GM21529 (cell line): ENCODE measurements at regions not wholly inside any gene's neighbourhood (a gene's known extent, or its start where the extent isn't known, plus 50 kb on each side); places are given as distances from the start of the nearest gene placed in this dataset.
A peak's percentile ranks its signal among the peaks of the same experiment; 100 is the strongest.
"Not testable (repeated sequence)": the region's sequence is repeated elsewhere in the genome, so short reads cannot be mapped to it uniquely, and the experiment has no call there.

Experiments
- ATAC-seq: cut with Tn5 transposase; IDR thresholded peaks from one replicate; pipeline ENCODE4 v1.9.1; 2021; ENCODE audit not compliant: unreplicated experiment

GRCh38 chr2:186946896-186947467, 98.0 kb upstream of the ZSWIM2 start:
- no peak for ATAC-seq

- no peak for ATAC-seq
Measured at GRCh38 chr2:186941853-186942252, 92.9 kb upstream of the ZSWIM2 start.

GRCh38 chr2:186940463-186940862, 91.5 kb upstream of the ZSWIM2 start:
- no peak for ATAC-seq

GRCh38 chr2:186934420-186934819, 85.5 kb upstream of the ZSWIM2 start:
- ATAC-seq = no peak

- no peak for ATAC-seq
Measured at GRCh38 chr2:186927867-186928191, 78.9 kb upstream of the ZSWIM2 start.

- ATAC-seq = no peak
Measured at GRCh38 chr2:186927185-186927866, 78.4 kb upstream of the ZSWIM2 start.

- ATAC-seq = no peak
Measured at GRCh38 chr2:186925514-186925913, 76.5 kb upstream of the ZSWIM2 start.

GRCh38 chr2:186922316-186922715, 73.3 kb upstream of the ZSWIM2 start:
- ATAC-seq = not testable (repeated sequence)

- no peak for ATAC-seq
Measured at GRCh38 chr2:186919296-186919695, 70.3 kb upstream of the ZSWIM2 start.

- no peak for ATAC-seq
Measured at GRCh38 chr2:186918495-186918894, 69.5 kb upstream of the ZSWIM2 start.

GRCh38 chr2:186917866-186918265, 68.9 kb upstream of the ZSWIM2 start:
- ATAC-seq = no peak

GRCh38 chr2:186913870-186914269, 64.9 kb upstream of the ZSWIM2 start:
- ATAC-seq = peak; percentile 96

GRCh38 chr2:186912979-186913378, 64.0 kb upstream of the ZSWIM2 start:
- ATAC-seq = no peak

GRCh38 chr2:186911551-186912085, 62.6 kb upstream of the ZSWIM2 start:
- ATAC-seq = no peak

GRCh38 chr2:186910996-186911395, 62.0 kb upstream of the ZSWIM2 start:
- ATAC-seq = no peak

- no peak for ATAC-seq
Measured at GRCh38 chr2:186909095-186909494, 60.1 kb upstream of the ZSWIM2 start.

GRCh38 chr2:186907897-186908296, 58.9 kb upstream of the ZSWIM2 start:
- no peak for ATAC-seq

- no peak for ATAC-seq
Measured at GRCh38 chr2:186903216-186903615, 54.2 kb upstream of the ZSWIM2 start.
